ENCODE measurements at regions not wholly inside any gene's neighbourhood (a gene's known extent, or its start where the extent isn't known, plus 50 kb on each side); places are given as distances from the start of the nearest gene placed in this dataset.

GRCh38 chr18:78159397-78159796 is 820.2 kb upstream of the SALL3 start:
- TF ChIP-seq CTCF (IDR thresholded peaks at IDR 0.05) (no peak), POLR2AphosphoS5 (IDR thresholded peaks at IDR 0.05; ENCODE audit: insufficient read depth in 1 of 2, low read depth in 1 of 2) (no peak)

Data from vagina (tissue), 2 donors.